Heart left ventricle (tissue), 16 donors: ENCODE measurements at regions not wholly inside any gene's neighbourhood (a gene's known extent, or its start where the extent isn't known, plus 50 kb on each side); places are given as distances from the start of the nearest gene placed in this dataset.
A peak's percentile ranks its signal among the peaks of the same experiment; 100 is the strongest.

Experiments used
- ATAC-seq, 4 donors: fragments of 200-7000 bp; cut with Tn5 transposase; one replicate each; pipeline ENCODE4 v1.9.1; 2020 to 2022; ENCODE audit warnings: moderate library complexity in 4 of 4, mild to moderate bottlenecking in 3 of 4, moderate number of reproducible peaks in 1 of 4
- DNase-seq, 5 donors: peaks; one replicate each; pipeline ENCODE4 v3.0.0-alpha.2; 2020
- H3K27ac ChIP-seq, 12 donors: fragments of 200-600 bp; sonication (generic) in 4 of 12; one replicate each; pipeline versions ENCODE4 v1.5.0 to v1.8.0; 2016 to 2022; ENCODE audit warnings: mild to moderate bottlenecking in 2 of 12
- H3K27me3 ChIP-seq, 9 donors: fragments of 200-600 bp; sonication (generic) in 2 of 9; one replicate each; pipeline versions ENCODE4 v1.5.1 to v1.8.0; 2016 to 2022; ENCODE audit warnings: mild to moderate bottlenecking in 3 of 9
- H3K36me3 ChIP-seq, 9 donors: fragments of 200-600 bp; sonication (generic) in 2 of 9; one replicate each; pipeline versions ENCODE4 v1.5.0 to v1.8.0; 2018 to 2022; ENCODE audit warnings: mild to moderate bottlenecking in 2 of 9
- H3K4me1 ChIP-seq, 12 donors: fragments of 200-600 bp; sonication (generic) in 4 of 12; one replicate each; pipeline versions ENCODE4 v1.5.0 to v1.8.0; 2016 to 2022; ENCODE audit warnings: mild to moderate bottlenecking in 3 of 12
- H3K4me3 ChIP-seq, 12 donors: fragments of 200-600 bp; sonication (generic) in 4 of 12; one replicate each; pipeline versions ENCODE4 v1.5.0 to v1.8.0; 2017 to 2022; ENCODE audit warnings: mild to moderate bottlenecking in 9 of 12, moderate library complexity in 4 of 12
- H3K9me3 ChIP-seq, 12 donors: fragments of 200-600 bp; sonication (generic) in 4 of 12; one replicate each; pipeline versions ENCODE4 v1.5.0 to v1.8.0; 2016 to 2022; ENCODE audit warnings: mild to moderate bottlenecking in 1 of 12
- CTCF ChIP-seq, 12 donors: fragments of 200-600 bp; sonication (generic) in 4 of 12; IDR thresholded peaks; one replicate each; pipeline versions ENCODE4 v1.5.0 to v1.8.0; 2018 to 2022; ENCODE audit warnings: antibody characterized with exemption in 12 of 12, mild to moderate bottlenecking in 5 of 12
- POLR2A ChIP-seq, 2 donors: fragments of 450-650 bp; IDR thresholded peaks; one replicate each; pipeline ENCODE4 v1.6.1; 2017; ENCODE audit warnings: antibody characterized with exemption in 2 of 2, mild to moderate bottlenecking in 2 of 2, moderate library complexity in 2 of 2
- WGBS, 4 donors: extraction: QIAGEN DNeasy Blood & Tissue Kit in 2 of 4; methylation state at CpG; one replicate each; pipeline versions ENCODE4 v1.1.5 to v1.1.7; 2013 to 2018; 5-methylcytosine and 5-hydroxymethylcytosine counted together
- intact Hi-C, 10 donors: fragments of 100-400 bp; cut with DNase I; formaldehyde crosslinking; loops; one replicate each; pipeline versions ENCODE4 v1.11.1 to v1.14.2; 2022
- donor health status: ischemic (EF 13 %, LVEDD 7.1; RV severe dilation, severe dysfunction).
- donor health status: healthy with polysubstance abuse.
- donor health status: DM: no; HTN: yes; CAD: no.
- donor health status: DM: no; HTN: no; CAD: no.
- donor health status: ischemic (EF 25% LVEDD 6.9; RV normal size, moderate dysfunction).
- donor health status: ischemic (EF 25% LVEDD 5.7; RV mildly dilated, moderate dysfunction).
- donor health status: healthy.
- donor health status: DM: yes; HTN: yes; CAD: no.
- donor health status: ischemic (EF 35%, LVEDD 5.7; RV mildly dilated, moderate dysfunction).
- donor health status: nonischemic (EF 11% LVEDD 7.7; RV severe dilation, severe dysfunction).
- donor health status: DM: yes; HTN: yes; CAD: no.
- donor health status: PGD.
- donor health status: ischemic (EF 29% LVEDD 5.4; RV normal size, mild dysfunction).
- donor health status: nonischemic (EF 23%, LVEDD 6.1; RV moderate dilation, normal function).

GRCh38 chr1:99527545-99527944, 118.4 kb upstream of the PALMD start:
- Histone ChIP-seq H3K36me3 (no peaks in the 10 kb centered on the region), H3K9me3 (no peaks in the 10 kb centered on the region), H3K27me3 (no peaks in the 10 kb centered on the region), H3K4me1 (peaks cover 0 to 23% (median 3%) of the 10 kb centered on the region in 12 donors), H3K4me3 (no peak overlapping the region), H3K27ac (no peak overlapping the region)
- no peak for ATAC-seq
- intact Hi-C loops: loop anchor here in 7 of 10 donors (5.0 to 10.0 kb wide), 6 partner anchors 45 to 345 kb away; partner anchors contain the start of gene PALMD (in 3 of the 7)
- no peak for DNase-seq
- 77 to 80% (median 78%) methylated on average over 3 of the region's 3 CpGs for WGBS, 4 donors
- TF ChIP-seq CTCF (IDR thresholded peaks at IDR 0.05) (no peak), POLR2A (IDR thresholded peaks at IDR 0.05) (no peak)

DNA sequence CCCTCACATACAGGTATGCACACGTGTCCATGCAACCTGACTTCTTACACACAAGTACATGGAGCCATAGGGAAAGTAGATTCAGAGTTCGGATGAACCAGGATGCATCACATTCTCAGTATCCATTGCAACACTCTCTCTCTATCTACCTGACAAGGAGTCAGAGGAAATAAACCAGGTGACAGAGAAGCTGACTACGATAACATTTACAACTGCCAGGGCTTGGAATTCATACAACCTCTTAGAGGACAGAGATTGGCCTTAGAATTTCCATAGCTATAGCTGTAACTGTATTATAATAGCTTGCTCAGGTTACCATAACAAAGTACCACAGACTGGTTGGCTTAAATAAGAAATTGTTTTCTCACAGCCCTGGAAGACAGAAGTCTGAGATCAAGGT, 116.9 kb upstream of the PALMD start:
- intact Hi-C loops: loop anchor here in 7 of 10 donors (5.0 to 10.0 kb wide), 6 partner anchors 47 to 347 kb away; partner anchors contain the start of gene PALMD (in 3 of the 7)
- Histone ChIP-seq H3K36me3 (no peaks in the 10 kb centered on the region), H3K4me3 (no peak overlapping the region), H3K9me3 (no peaks in the 10 kb centered on the region), H3K4me1 (peaks cover 1 to 29% (median 6%) of the 10 kb centered on the region in 12 donors), H3K27me3 (no peaks in the 10 kb centered on the region), H3K27ac (no peak overlapping the region)
- DNase-seq (no peak), ATAC-seq (peak in 3 of 4 donors; percentile 34 to 74 (median 69))
- TF ChIP-seq POLR2A (IDR thresholded peaks at IDR 0.05) (no peak), CTCF (IDR thresholded peaks at IDR 0.05) (no peak)
- 47 to 73% (median 64%) methylated on average over 3 of the region's 3 CpGs for WGBS, 4 donors

DNA sequence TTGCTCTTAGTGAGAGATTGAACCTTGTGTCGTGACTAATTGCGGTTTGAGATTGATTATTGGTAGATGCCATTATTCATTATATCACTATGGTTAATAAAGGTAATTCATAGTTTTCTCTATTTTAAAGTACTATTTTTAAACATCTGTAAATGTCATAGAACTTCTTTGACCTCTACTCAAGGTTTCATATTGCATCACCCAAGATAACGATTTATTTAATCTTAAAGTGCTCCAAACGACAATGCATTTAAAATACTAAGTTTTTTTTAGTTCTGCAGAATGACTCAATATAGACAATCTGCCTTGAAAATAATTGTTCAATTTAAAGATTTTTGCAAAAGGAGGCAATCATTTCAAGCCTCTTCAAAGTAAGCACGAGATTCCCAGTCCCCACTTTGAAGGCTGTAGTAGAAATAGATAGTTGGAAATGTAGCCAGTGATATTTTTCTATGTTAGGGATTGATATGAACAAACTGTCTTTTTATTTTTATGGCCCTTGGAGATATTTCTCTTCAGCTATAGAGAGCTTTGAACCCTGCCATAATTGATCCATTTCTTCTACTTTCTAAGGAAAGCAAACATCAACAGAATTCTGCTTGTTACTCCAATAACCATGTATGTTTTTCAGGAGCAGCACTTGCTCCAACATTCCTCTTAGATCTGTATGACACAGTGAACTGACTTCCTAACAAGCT, 114.2 kb upstream of the PALMD start:
- intact Hi-C loops: loop anchor here in 6 of 10 donors (5.0 to 10.0 kb wide), 5 partner anchors 111 to 133 kb away; partner anchors contain the start of gene PALMD (in 4 of the 6)
- Histone ChIP-seq H3K4me3 (no peak overlapping the region), H3K4me1 (peaks cover 3 to 37% (median 20%) of the 10 kb centered on the region in 12 donors), H3K36me3 (no peaks in the 10 kb centered on the region), H3K27ac (no peak overlapping the region), H3K27me3 (no peaks in the 10 kb centered on the region), H3K9me3 (no peaks in the 10 kb centered on the region)
- DNase-seq: no peak
- 73 to 77% (median 76%) methylated on average over 5 of the region's 5 CpGs for WGBS, 4 donors
- no peak for TF ChIP-seq POLR2A (IDR thresholded peaks at IDR 0.05)
- no peak for TF ChIP-seq CTCF (IDR thresholded peaks at IDR 0.05)
- ATAC-seq: no peak

DNA sequence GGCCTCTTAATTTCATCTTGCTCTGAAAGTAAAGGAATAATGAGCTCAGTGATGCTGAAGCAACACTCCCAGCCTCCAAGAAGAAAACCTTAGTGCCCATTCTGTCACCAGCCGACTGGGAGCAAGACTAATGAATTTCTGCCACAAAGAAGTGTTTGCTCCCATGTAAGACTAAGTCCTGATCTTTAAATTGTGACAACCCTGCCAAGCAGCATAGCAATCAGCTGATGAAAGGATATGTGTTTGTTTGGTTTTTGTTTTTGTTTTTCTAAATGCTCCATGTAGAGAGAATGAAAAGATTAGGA, 113.7 kb upstream of the PALMD start:
- 73 to 94% (median 89%) methylated on average over 1 of the region's 1 CpG for WGBS, 4 donors
- no peak for DNase-seq
- no peaks in the 10 kb centered on the region for H3K9me3 ChIP-seq
- H3K27me3 ChIP-seq: no peaks in the 10 kb centered on the region
- TF ChIP-seq CTCF (IDR thresholded peaks at IDR 0.05) (no peak), POLR2A (IDR thresholded peaks at IDR 0.05) (no peak)
- intact Hi-C loops: loop anchor here in 6 of 10 donors (5.0 to 10.0 kb wide), 5 partner anchors 110 to 133 kb away; partner anchors contain the start of gene PALMD (in 4 of the 6)
- no peak for ATAC-seq
- no peak overlapping the region for H3K27ac ChIP-seq
- no peak overlapping the region for H3K4me3 ChIP-seq
- no peaks in the 10 kb centered on the region for H3K36me3 ChIP-seq
- H3K4me1 ChIP-seq: peaks cover 3 to 35% (median 20%) of the 10 kb centered on the region in 12 donors
